HG02970 (cell line): ENCODE measurements at regions not wholly inside any gene's neighbourhood (a gene's known extent, or its start where the extent isn't known, plus 50 kb on each side); places are given as distances from the start of the nearest gene placed in this dataset.
"Not testable (repeated sequence)": the region's sequence is repeated elsewhere in the genome, so short reads cannot be mapped to it uniquely, and the experiment has no call there.

Experiments used
- ATAC-seq: cut with Tn5 transposase; IDR thresholded peaks from one replicate; pipeline ENCODE4 v1.9.1; 2021; ENCODE audit warnings: mild to moderate bottlenecking, moderate library complexity, moderate number of reproducible peaks; ENCODE audit not compliant: unreplicated experiment, low FRiP score

DNA sequence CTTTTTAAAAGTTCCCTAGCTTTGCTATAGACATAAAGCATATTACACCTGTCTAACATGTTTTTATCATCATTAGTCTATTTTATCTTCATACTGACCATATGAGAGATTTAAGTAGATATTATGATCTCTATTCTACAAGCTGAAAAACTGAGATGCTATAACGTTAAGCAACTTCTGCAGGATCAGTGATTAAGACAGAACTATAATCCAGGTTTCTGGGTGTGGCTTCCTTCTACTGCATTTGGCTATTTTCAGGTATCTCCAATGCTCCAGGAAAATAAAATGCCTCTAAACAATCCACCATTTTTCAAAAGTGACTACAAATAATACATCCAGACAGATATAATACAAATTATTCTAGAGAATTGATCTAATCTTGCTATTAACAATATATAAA lies 53.4 kb downstream of the RGS2 start:
- ATAC-seq: no peak

DNA sequence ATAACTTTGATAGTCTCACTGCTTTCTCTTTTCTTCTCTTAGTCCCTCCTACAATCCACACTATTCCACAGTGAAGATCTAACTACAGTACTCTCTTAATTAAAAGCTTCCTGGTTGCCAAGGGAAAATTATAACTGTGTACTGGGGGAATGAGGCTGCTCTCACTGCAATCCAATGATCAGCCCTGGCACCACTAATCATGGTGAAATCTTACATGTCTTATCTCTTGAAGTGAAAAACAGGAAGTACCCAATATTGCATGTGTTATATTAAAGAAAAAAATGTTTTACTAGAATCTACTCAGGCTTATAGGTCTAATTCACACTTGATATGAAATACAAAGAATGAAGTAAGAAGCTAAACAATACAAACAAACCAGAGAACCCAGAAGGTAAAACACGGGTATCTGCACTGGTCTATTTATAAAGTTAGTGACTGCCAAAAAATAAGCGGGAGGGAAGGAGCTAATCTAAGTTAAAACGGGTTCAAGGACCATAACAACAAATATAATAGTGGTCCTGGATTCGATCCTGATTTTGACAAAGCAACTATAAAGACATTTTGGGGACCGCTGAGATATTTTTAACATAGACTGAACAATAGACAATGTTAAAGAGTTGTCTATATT lies 57.5 kb downstream of the RGS2 start:
- ATAC-seq: no peak

DNA sequence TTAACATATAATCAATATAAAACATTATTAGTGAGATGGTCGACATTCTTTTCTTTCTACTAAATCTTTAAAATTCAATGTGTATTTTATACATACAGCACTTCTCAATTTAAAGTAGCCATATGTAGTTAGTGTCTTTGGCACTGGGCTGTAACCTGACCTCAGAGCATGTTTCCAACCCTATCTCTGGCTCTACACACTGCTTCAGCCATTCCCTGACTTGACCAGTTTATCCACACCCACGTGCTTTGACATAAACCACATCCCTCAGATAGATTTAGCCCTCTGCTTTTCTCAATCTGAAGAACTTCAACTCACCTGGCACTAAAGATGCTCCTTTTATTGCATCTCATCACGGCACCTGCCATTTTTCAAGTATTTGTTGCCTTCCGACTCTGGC lies 58.3 kb downstream of the RGS2 start:
- no peak for ATAC-seq

DNA sequence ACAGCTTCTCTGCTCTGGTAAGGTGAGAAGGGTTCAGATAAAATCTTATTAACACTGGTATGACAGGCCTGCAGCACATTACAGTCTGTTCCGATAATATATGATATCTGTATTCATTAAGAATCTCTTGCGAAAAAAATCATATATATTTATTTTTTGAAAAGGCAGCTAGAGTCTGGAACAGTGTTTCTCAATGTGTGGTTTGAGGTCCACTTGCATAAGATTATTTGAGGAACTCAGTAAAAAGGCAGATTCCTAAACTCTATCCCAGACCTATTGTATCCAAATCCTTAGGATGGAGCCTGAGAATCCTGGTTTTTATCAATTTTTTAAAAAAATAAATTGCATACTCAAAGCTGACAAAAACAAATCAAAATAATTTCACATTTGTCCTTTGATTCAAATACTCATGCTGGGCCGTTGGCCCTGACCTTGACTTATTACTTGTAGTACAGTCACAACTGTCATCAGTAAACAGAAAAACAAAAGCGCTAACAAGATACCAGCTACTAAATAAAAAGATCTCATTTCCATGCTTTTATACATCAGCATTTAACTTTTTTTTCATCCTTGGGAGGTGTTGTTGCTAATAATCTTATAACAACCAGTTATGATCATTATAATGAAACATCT lies 60.6 kb downstream of the RGS2 start:
- ATAC-seq: no peak

DNA sequence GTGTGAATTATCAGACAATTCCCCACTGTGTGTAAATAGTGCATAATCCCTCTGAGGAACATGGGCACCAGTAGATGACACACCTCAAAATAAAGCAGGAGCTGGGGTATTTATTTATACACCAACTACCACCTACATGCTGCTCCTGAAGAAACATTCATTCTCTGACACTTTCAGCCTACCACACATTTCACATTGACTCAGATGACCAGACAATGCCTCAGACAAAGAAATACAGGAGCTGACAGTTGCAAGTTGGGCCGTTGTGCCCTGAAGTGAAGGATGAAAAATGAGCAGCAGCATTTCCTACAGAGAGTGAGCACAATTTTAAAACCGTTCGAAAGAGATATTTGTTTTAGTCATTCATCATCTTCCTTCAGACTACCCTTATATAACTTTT lies 63.2 kb downstream of the RGS2 start:
- no peak for ATAC-seq

DNA sequence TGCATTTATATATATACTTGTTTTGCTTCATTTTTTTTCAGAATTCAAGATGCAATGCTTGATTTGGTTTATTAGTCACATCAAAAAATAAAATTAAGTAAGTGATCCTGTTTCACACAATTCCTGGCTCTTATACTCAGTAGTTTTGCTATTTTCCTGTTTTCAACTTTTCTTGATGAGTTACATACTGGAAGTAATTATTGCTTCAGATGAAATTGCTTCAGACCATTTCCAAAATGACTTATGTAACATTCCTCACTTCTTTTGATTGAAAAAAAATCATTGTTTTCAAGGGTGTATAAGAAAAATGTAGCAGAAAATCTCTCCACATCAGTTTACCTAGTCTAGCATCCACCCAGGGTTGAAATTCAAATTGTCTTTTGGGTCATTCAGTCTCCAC lies 65.0 kb downstream of the RGS2 start:
- no peak for ATAC-seq

DNA sequence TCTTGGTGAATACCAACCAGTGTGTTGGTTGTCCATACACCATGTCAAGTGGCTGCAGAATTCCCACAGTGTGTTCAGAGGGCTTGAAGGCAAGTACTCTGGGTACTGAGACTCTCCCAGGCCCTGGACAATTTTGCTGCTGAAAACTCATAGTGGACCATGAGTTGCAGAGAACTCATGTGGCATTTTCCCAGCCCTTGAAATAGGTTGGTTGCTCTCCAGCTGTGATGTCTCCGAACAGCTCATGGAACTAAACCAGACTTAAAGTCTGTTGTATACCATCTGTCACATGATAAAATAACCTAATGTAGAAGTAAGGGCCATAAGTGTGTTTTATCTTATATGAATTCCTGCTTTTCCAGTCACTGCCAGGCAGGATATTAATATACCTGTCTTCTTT lies 67.8 kb downstream of the RGS2 start:
- ATAC-seq: no peak

DNA sequence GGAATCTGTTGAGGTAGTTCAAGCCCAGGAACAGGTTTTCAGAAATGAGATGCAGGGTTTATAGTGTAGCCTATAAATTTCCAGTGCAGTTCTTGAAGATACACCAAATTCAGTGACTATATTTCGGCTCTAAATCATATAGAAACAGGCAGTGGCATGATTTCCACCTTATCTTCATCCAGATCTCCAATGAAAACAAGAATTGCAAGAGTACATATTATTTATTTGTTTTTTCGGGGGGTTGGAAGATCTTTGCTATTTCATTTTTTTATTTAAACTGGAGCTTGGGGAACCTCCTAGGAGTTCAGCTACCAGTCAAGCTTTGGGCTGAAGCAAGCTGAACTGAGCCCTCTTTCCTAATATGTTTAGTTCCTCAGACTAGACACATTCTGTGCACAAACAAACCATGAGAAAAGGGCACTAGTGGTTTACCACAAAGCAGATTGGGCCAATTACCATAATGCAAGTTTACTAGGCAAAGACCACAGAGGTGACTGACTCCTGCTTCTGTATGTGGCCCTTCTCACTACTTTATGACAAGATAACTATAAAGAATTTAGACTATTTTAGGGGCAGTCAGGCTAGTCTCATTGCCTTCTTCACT lies 68.5 kb downstream of the RGS2 start:
- no peak for ATAC-seq

DNA sequence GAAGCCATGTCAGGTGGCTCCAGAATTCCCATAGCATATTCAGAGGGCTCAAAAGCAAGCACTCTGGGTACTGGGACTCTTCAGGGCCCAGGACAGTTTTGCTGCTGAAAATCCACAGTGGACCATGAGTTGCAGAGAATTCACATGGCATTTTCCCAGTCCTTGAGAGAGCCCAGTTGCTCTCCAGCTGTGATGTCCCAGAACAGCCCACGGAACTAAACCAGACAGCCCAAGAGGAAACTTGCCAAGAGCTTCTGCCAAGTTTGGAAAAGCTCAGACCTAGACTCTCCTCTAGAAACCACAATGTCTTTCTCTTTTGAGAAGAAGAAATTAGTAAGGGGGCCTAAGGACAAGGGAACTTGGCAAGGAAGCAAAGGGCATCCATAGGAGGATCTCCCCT lies 69.4 kb downstream of the RGS2 start:
- no peak for ATAC-seq

DNA sequence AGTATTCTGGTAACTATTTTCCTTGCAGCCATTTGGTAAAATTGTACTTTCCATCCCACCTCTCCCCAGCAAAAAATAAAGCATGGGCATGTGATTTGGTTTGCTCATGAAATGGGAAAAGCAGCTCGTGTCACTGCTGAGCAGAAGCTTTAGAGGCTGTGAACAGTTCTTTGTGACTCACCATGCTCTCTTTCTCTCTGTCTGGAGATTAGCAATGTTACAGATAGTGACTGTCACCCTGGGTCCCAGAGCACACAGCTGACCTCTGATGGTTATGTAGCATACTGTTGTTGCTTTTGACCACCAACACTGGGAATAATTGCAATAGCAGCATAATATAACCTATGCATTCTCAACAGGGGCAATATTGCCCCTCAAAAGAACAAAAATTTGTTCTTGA lies 70.6 kb downstream of the RGS2 start:
- no peak for ATAC-seq

DNA sequence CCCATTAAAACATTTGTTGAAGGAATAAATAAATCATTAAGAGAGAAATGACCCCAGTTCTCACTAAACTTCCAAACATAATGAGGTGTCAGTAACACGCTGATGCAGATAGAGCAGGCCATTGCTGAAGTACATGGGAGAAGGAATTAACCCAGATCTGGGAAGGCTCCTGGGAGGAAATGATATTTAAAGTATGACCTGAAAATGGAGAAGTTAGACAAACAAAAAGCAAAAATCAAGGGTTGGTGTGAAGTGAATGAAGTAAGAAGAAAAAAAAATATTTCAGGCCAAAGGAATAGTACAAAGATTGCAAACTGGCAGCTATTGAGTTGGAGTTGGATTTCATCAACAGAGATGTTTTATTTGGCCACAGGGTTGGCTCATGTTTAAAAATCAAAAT lies 71.4 kb downstream of the RGS2 start:
- ATAC-seq: no peak

DNA sequence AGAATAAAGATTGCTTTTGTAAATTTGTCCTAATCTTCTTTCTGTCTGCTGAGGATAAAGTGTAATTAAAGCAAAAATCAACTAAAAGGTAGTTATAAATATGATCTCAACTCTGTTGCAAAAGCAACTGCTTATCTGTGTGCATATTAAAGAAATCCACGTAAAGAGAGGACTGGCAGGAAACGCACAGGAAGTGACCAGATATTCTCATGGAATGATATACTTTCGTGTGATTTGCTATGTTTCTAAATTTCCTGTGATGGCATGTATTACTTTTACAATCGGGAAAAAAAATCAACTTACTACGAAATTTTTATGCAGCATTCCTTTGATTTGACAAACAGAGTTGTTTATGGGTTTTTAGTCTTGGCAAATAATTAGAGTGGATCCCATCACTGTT lies 75.4 kb downstream of the RGS2 start:
- ATAC-seq: no peak

DNA sequence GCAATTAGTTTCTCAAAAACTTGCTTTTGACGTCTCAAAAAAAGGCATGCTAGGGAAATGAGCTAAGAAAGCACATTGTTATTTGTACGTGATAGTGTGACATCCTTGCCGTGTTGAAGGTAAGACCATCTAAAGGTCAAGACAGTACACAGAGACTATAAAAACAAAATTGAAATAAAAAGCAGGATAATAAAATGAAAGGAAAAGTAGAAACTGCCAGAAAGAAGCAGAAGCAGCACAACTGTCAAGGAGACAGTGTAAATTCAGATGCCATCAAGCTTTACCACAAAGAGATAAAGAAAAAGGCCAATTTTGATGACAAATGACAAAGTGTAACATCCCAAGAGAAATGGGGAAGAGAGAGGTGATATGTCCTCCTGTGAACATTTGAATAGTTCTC lies 76.5 kb downstream of the RGS2 start:
- not testable (repeated sequence) for ATAC-seq

DNA sequence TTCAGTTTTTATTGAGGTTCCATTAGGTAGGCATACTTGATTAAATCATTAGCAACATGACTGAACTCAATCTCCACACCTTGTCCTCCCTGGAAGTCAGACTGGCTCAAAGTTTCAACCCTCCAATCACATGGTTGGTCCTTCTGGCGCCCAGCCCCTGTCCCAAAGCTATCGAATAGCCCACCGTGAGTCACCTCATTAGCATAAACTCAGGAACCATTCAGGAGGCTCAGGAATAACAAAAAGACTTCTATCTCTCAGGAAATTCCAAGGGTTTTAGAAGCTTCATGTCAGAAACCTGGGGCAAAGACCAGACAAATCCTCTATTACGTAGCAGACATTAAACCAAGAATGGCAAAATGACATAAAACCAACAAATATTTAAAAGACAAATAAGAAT lies 78.6 kb downstream of the RGS2 start:
- ATAC-seq: no peak

DNA sequence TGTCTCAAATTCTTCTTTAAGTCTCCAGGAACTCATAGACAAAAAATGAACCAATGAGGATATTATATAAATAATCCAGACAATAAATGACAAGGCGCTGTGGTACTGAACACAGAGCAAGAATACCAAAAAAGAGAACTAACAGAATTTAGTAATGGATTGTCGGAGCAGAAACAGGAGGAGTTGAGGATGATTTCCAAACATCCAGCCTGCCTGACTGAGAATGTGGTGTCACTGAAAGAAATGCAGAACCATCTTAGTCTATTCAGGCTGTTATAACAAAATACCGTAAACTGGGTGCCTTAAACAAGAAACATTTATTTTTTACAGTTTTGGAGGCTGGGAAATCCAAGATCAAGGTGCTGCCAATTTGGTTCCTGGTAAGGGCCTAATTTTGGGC lies 79.7 kb downstream of the RGS2 start:
- ATAC-seq: no peak

DNA sequence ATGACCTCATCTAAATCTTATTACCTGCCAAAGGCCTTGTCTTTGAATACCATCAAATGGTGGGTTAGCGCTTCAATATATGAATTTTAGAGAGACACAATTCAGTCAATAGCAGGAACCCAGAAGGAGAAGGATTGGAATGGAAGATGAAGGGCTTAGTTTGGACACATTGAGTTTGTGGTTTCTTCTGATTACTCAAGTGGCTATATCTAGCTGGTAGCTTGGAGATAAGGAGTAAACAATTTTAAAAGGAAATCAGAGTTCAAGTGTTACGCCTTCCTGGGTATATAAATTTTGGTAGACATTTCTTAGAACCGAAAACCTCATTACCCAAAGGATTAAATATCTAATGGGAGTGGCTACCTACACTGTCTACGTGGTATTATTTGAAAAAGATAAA lies 80.2 kb downstream of the RGS2 start:
- no peak for ATAC-seq

DNA sequence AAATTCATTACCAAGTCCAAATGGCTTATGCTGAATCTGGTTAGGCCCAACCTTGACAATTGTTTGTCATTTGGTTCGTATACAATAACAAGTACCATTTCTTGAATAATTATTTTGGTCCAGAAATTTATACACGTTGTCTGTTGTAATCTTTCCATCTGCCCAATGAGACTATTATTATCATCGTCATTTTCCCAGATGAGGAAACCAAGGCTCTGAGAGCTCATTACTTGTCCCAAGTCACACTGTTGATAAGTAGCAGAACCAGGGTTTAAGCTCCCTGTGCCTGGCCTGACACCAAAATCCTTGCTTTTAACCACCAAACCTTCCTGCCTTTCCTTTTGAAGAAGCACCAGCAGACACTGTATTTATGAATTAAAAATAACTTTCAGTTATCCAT lies 81.3 kb downstream of the RGS2 start:
- ATAC-seq: no peak

DNA sequence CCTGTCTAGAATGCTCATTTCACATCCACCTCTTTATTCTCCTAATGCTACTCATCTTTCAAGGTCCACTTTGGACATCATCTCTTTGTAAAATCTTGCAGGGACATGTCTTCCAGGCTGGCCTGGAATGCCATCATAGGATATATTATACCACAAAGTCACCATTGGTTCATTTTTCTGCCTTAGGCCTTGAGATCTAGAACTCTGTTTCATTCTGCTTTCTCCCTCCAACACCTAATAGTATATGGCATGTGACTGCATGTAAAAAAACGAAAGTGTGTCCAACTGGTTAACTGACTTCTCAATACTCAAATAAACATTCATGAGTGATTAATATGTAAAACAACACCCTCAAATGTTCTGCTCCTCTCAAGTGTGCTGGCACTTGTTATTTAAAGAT lies 84.1 kb downstream of the RGS2 start:
- ATAC-seq: no peak

DNA sequence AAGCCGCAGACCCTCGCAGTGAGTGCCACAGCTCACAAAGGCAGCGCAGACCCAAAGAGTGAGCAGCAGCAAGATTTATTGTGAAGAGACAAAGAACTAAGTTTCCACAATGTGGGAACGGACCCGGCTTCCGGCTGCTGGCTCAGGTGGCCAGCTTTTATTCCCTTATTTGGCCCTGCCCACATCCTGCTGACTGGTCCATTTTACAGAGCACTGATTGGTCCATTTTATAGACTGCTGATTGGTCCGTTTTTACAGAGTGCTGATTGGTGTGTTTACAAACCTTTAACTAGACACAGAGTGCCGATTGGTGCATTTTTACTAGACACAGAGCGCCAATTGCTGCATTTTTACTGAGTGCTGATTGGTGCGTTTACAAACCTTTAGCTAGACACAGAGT lies 86.6 kb downstream of the RGS2 start:
- not testable (repeated sequence) for ATAC-seq

DNA sequence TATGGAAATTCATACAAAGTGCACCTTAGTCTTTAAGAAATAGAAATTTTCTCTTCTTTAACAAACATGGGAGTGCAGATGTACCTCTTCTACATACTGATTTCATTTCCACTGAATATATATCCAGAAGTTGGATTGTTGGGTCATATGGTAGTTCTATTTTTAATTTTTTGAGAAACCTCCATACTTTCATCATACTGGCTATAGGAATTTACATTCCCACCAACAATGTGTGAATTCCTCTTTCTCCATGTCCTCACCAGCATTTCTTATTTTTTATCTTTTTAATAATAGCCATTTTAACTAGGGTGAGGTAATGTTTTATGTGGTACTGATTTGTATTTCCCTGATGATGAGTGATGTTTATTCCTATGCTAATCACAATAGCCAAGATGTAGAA lies 87.5 kb downstream of the RGS2 start:
- ATAC-seq: no peak

DNA sequence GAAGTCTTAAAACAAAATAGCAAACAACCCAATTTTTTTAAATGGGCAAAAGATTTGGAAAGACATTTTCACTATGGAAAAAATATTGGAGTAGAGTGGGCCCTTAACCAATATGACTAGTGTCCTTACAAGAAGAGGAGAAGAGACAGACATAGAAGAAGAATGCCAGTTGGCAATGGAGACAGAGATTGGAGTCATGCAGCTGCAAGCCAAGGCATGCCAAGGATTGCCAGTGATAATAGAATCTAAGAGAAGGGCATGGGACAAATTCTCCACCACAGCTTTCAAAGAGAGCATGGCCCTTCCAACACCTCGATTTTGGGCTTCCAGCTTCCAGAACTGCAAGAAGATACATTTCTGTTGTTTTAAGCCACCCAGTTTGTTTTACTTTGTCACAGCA lies 92.7 kb downstream of the RGS2 start:
- no peak for ATAC-seq

DNA sequence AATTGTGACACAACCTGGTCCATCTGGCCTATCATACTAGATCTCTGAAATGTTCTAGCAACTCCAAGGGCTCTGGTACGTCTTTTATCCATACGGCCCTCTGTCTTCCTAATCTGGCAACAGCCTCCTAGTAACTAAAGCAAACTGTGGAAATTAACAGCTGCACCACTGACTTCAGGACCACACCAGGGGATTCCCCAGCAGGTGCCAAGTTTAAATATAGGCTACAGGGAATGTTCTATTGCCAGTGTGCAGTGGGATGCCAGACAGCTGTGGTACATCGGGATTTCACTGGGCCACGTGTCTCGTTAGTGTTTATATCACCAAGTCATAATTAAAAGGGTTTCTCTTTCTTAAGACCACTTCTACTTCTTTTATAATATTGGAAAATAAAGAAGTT lies 94.3 kb downstream of the RGS2 start:
- ATAC-seq: no peak
